HEK293 (cell line): ENCODE measurements at regions not wholly inside any gene's neighbourhood (a gene's known extent, or its start where the extent isn't known, plus 50 kb on each side); places are given as distances from the start of the nearest gene placed in this dataset.
A peak's percentile ranks its signal among the peaks of the same experiment; 100 is the strongest.

Experiments
- CTCF ChIA-PET: fragments of 350-600 bp; formaldehyde crosslinking; extraction: SDS; loops from one replicate; lab custom pipeline; 2021; ENCODE audit warnings: antibody characterized with exemption; lab: Yijun Ruan, JAX
- POLR2A ChIA-PET: fragments of 300-600 bp; formaldehyde crosslinking; extraction: SDS; loops from one replicate; lab custom pipeline; 2020; ENCODE audit warnings: antibody characterized with exemption, inconsistent platforms; lab: Yijun Ruan, JAX
- H3K27ac ChIP-seq: fragments of 200-500 bp; sonication (Bioruptor generic); 2 replicates; pipeline ENCODE4 v1.5.1; 2014; ENCODE audit warnings: low read depth, low read length, control low read depth, inconsistent platforms; ENCODE audit errors: extremely low read depth
- H3K36me3 ChIP-seq, 2 experiments: fragments of 200-500 bp in 1 of 2; sonication (Bioruptor generic) in 1 of 2; 1 replicate in 1 of 2; 2 replicates in 1 of 2; pipeline ENCODE4 v1.5.1; 2014 to 2017; ENCODE audit warnings: inconsistent platforms in 2 of 2, low read length in 2 of 2; ENCODE audit not compliant: control insufficient read depth in 2 of 2, insufficient read depth in 1 of 2
- H3K4me1 ChIP-seq: fragments of 200-500 bp; sonication (Bioruptor generic); 2 replicates; pipeline ENCODE4 v1.5.1; 2014; ENCODE audit warnings: mild to moderate bottlenecking, low read length, inconsistent platforms; ENCODE audit not compliant: control insufficient read depth, insufficient read depth
- H3K4me3 ChIP-seq: 2 replicates; pipeline ENCODE4 v1.5.1; 2011; ENCODE audit warnings: low read depth, mild to moderate bottlenecking, control low read depth, low read length, moderate library complexity
- H3K9me3 ChIP-seq: fragments of 200-500 bp; sonication (Bioruptor generic); 2 replicates; pipeline ENCODE4 v1.5.1; 2014; ENCODE audit warnings: low read depth, low read length, inconsistent platforms; ENCODE audit not compliant: control insufficient read depth, insufficient read depth
- BCL11B ChIP-seq: fragments of 450-650 bp; formaldehyde crosslinking; IDR thresholded peaks from 2 replicates; pipeline ENCODE4 v1.5.1; 2016; ENCODE audit warnings: low read depth, missing biosample characterization, missing genetic modification characterization
- GLIS1 ChIP-seq: fragments of 450-650 bp; formaldehyde crosslinking; IDR thresholded peaks from 2 replicates; pipeline ENCODE4 v1.5.1; 2016; ENCODE audit warnings: missing biosample characterization, missing genetic modification characterization
- KLF1 ChIP-seq: fragments of 450-650 bp; formaldehyde crosslinking; IDR thresholded peaks from 2 replicates; pipeline ENCODE4 v1.5.1; 2016; ENCODE audit warnings: missing biosample characterization, missing genetic modification characterization
- MZF1 ChIP-seq: fragments of 450-650 bp; formaldehyde crosslinking; IDR thresholded peaks from 2 replicates; pipeline ENCODE4 v1.5.1; 2017; ENCODE audit warnings: missing biosample characterization, missing genetic modification characterization, borderline replicate concordance
- TCF7L2 ChIP-seq: IDR thresholded peaks from 2 replicates; pipeline ENCODE4 v1.6.1; 2011; ENCODE audit warnings: low read depth, mild to moderate bottlenecking, inconsistent platforms, low read length, moderate library complexity, borderline replicate concordance
- ZFHX2 ChIP-seq: fragments of 450-650 bp; formaldehyde crosslinking; conservative IDR thresholded peaks from 2 replicates; pipeline ENCODE4 v1.5.1; 2016; ENCODE audit warnings: missing biosample characterization, missing genetic modification characterization
- ZIC2 ChIP-seq: fragments of 450-650 bp; formaldehyde crosslinking; IDR thresholded peaks from 2 replicates; pipeline ENCODE4 v1.5.1; 2016; ENCODE audit warnings: missing biosample characterization, missing genetic modification characterization
- ZNF148 ChIP-seq: fragments of 450-650 bp; formaldehyde crosslinking; IDR thresholded peaks from 2 replicates; pipeline ENCODE4 v1.5.0; 2017; ENCODE audit warnings: missing biosample characterization, missing genetic modification characterization, borderline replicate concordance
- ZNF202 ChIP-seq: fragments of 450-650 bp; formaldehyde crosslinking; IDR thresholded peaks from 2 replicates; pipeline ENCODE4 v1.5.1; 2016; ENCODE audit warnings: missing biosample characterization, missing genetic modification characterization, borderline replicate concordance
- ZNF223 ChIP-seq: fragments of 450-650 bp; formaldehyde crosslinking; IDR thresholded peaks from 2 replicates; pipeline ENCODE4 v1.5.1; 2016; ENCODE audit warnings: missing biosample characterization, missing genetic modification characterization
- ZNF26 ChIP-seq: fragments of 450-650 bp; formaldehyde crosslinking; IDR thresholded peaks from 2 replicates; pipeline ENCODE4 v1.5.1; 2016; ENCODE audit warnings: missing biosample characterization, missing genetic modification characterization
- ZNF529 ChIP-seq: fragments of 450-650 bp; formaldehyde crosslinking; IDR thresholded peaks from 2 replicates; pipeline ENCODE4 v1.5.1; 2017; ENCODE audit warnings: missing genetic modification characterization, missing biosample characterization; ENCODE audit not compliant: insufficient replicate concordance
- ZNF544 ChIP-seq: fragments of 450-650 bp; formaldehyde crosslinking; IDR thresholded peaks from 2 replicates; pipeline ENCODE4 v1.5.0; 2017; ENCODE audit warnings: missing biosample characterization, missing genetic modification characterization
- ZNF549 ChIP-seq: fragments of 450-650 bp; IDR thresholded peaks from 2 replicates; pipeline ENCODE4 v1.5.1; 2018; ENCODE audit warnings: missing biosample characterization, missing genetic modification characterization, mild to moderate bottlenecking, inconsistent platforms, moderate library complexity
- TF ChIP-seq, protein P1 (sequence below): fragments of 450-650 bp; formaldehyde crosslinking; IDR thresholded peaks from 2 replicates; pipeline ENCODE4 v1.5.1; 2016; ENCODE audit warnings: missing biosample characterization, missing genetic modification characterization, low read depth

DNA sequence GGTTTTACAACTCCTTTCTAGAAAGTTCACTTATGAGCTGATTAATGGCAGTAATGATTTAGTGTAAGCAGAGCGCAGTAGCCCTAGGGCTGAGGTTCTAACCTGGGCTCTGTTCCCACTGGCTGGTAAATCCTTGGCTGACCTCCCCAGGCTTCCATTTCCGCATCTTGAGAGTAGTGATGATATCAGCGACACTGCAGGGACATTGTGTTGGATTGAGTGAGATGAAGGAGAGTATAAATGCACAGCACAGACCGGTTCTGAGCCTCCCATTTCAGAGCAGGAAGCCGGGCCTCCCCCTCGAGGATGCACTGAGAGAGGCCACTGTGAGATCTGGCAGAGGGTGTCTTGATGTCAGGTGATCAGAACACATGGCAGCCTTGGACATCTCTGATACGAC, 477.2 kb upstream of the SULF2 start (continued):
- TF ChIP-seq ZNF148 (tag by site-specific recombination) = no peak
- TF ChIP-seq ZNF26 (tag by site-specific recombination) = no peak
- TF ChIP-seq ZNF223 (tag by site-specific recombination) = no peak

DNA sequence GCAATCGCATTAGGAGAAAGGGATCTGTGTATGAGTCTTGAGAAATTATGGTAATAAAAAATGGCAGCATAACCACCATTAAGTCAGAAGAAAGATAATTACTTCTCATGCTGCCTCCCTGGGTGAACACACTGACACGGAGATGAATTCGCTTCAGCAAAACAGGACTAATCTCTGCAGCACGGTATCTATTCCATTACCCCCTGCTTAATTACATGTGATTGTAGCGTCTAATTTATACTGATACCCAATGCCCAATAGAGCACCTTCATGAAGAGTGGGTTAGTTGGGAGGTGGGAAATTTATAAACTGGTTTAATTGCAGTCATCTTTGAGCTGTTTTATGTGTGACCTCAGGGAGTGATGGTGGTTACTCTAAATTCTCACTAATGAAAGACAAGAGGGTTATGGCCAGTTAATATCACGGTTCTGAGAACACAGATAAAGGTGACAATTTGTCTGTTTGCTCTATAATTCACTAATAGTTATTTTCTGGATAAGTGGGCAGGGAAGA, 476.2 kb upstream of the SULF2 start:
- no peaks in the 10 kb centered on the region for H3K4me1 ChIP-seq
- H3K36me3 ChIP-seq = no peaks in the 10 kb centered on the region
- H3K9me3 ChIP-seq = no peaks in the 10 kb centered on the region
- H3K27ac ChIP-seq = no peak overlapping the region
- no peak overlapping the region for H3K4me3 ChIP-seq
- POLR2A ChIA-PET = no interaction called here
- CTCF ChIA-PET = interaction anchor here (1.1 kb wide), 1 partner anchor 359 kb away, joined by 4 read pairs; no protein-coding TSS in a partner anchor
- TF ChIP-seq TCF7L2 = no peak
- no peak for TF ChIP-seq KLF1 (tag by site-specific recombination)
- no peak for TF ChIP-seq ZNF544 (tag by site-specific recombination)
- no peak for TF ChIP-seq ZNF529 (tag by site-specific recombination)

DNA sequence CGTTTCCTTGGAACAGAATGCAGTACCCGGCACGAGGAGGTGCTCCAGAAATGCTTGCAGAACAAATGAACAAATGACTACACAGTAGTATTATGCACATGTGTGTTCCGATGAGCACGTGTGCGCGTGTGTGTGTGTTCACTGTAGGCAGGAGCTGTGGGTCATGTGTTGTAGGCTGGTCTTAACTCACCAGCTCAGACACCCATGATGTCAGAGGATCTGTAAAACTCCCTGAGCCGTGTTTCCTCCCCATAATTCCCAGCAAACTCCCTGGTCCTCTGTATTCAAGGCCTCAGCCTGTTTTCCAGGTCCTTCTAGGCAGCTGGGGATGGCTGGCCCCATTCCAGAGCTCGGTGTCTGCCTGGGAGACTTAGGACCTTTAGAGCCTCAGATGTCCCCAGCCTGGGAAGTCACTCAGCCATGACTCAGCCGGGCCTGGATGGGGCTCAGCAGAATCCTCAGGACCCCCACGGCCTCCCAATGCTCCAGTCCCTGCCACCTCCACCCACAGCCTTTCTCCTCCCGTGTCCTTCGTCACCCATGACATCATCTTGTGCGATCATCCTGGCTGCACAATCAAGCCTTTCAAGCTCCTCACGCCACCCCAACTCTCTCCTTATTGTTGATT, 475.0 kb upstream of the SULF2 start:
- POLR2A ChIA-PET = no interaction called here
- H3K27ac ChIP-seq = no peak overlapping the region
- TF ChIP-seq BCL11B (no peak), ZIC2 (tag by site-specific recombination) (peak; percentile 50; the same call in 1 of the 2 replicates), ZNF202 (tag by site-specific recombination) (no peak), ZFHX2 (tag by site-specific recombination) (peak; percentile 68), GLIS1 (tag by site-specific recombination) (peak; percentile 93), ZNF549 (no peak), MZF1 (tag by site-specific recombination) (no peak)
- TF ChIP-seq, protein P1, sequence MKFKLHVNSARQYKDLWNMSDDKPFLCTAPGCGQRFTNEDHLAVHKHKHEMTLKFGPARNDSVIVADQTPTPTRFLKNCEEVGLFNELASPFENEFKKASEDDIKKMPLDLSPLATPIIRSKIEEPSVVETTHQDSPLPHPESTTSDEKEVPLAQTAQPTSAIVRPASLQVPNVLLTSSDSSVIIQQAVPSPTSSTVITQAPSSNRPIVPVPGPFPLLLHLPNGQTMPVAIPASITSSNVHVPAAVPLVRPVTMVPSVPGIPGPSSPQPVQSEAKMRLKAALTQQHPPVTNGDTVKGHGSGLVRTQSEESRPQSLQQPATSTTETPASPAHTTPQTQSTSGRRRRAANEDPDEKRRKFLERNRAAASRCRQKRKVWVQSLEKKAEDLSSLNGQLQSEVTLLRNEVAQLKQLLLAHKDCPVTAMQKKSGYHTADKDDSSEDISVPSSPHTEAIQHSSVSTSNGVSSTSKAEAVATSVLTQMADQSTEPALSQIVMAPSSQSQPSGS = 0 out of 2 replicates have a peak, but pooled peaks have one; percentile 11
- TF ChIP-seq, all 188 proteins: peak for 4
- CTCF ChIA-PET = no interaction called here
- no peaks in the 10 kb centered on the region for H3K4me1 ChIP-seq
- H3K4me3 ChIP-seq = no peak overlapping the region
- H3K9me3 ChIP-seq = no peaks in the 10 kb centered on the region
- no peaks in the 10 kb centered on the region for H3K36me3 ChIP-seq
